ENCODE measurements at regions not wholly inside any gene's neighbourhood (a gene's known extent, or its start where the extent isn't known, plus 50 kb on each side); places are given as distances from the start of the nearest gene placed in this dataset.
"Not testable (repeated sequence)": the region's sequence is repeated elsewhere in the genome, so short reads cannot be mapped to it uniquely, and the experiment has no call there.

- no peak for DNase-seq
These were observed 783.7 kb upstream of the TMEFF2 start for GRCh38 chr2:192978395-192978794.

GRCh38 chr2:192971981-192972380, 777.2 kb upstream of the TMEFF2 start:
- DNase-seq: no peak

- DNase-seq: no peak
These were observed 774.3 kb upstream of the TMEFF2 start for GRCh38 chr2:192969055-192969454.

- no peak for DNase-seq
These were observed 766.2 kb upstream of the TMEFF2 start for GRCh38 chr2:192960945-192961344.

GRCh38 chr2:192958615-192959014, 763.9 kb upstream of the TMEFF2 start:
- not testable (repeated sequence) for DNase-seq

GRCh38 chr2:192957425-192957824, 762.7 kb upstream of the TMEFF2 start:
- no peak for DNase-seq

GRCh38 chr2:192953116-192953515, 758.4 kb upstream of the TMEFF2 start:
- no peak for DNase-seq

- DNase-seq: no peak
These were observed 757.5 kb upstream of the TMEFF2 start for GRCh38 chr2:192952245-192952644.

GRCh38 chr2:192948316-192948715, 753.6 kb upstream of the TMEFF2 start:
- DNase-seq: no peak

GRCh38 chr2:192947352-192947751, 752.6 kb upstream of the TMEFF2 start:
- no peak for DNase-seq

GRCh38 chr2:192940767-192941166, 746.0 kb upstream of the TMEFF2 start:
- no peak for DNase-seq

- no peak for DNase-seq
These were observed 737.6 kb upstream of the TMEFF2 start for GRCh38 chr2:192932376-192932775.

GRCh38 chr2:192921631-192922030, 726.9 kb upstream of the TMEFF2 start:
- not testable (repeated sequence) for DNase-seq

- DNase-seq: no peak
These were observed 706.7 kb upstream of the TMEFF2 start for GRCh38 chr2:192901446-192901845.

GRCh38 chr2:192899466-192899865, 704.7 kb upstream of the TMEFF2 start:
- no peak for DNase-seq

GRCh38 chr2:192893976-192894375, 699.2 kb upstream of the TMEFF2 start:
- DNase-seq: not testable (repeated sequence)

- no peak for DNase-seq
These were observed 693.4 kb upstream of the TMEFF2 start for GRCh38 chr2:192888109-192888508.

- no peak for DNase-seq
These were observed 692.6 kb upstream of the TMEFF2 start for GRCh38 chr2:192887337-192887736.

GRCh38 chr2:192886636-192887035, 691.9 kb upstream of the TMEFF2 start:
- no peak for DNase-seq

- no peak for DNase-seq
These were observed 690.9 kb upstream of the TMEFF2 start for GRCh38 chr2:192885569-192886160.

- DNase-seq: no peak
These were observed 682.4 kb upstream of the TMEFF2 start for GRCh38 chr2:192877159-192877558.

- DNase-seq: no peak
These were observed 682.0 kb upstream of the TMEFF2 start for GRCh38 chr2:192876698-192877097.

- DNase-seq: no peak
These were observed 660.0 kb upstream of the TMEFF2 start for GRCh38 chr2:192854706-192855105.

GRCh38 chr2:192854031-192854430, 659.3 kb upstream of the TMEFF2 start:
- no peak for DNase-seq

- no peak for DNase-seq
These were observed 634.2 kb upstream of the TMEFF2 start for GRCh38 chr2:192828947-192829346.

- DNase-seq: no peak
These were observed 633.4 kb upstream of the TMEFF2 start for GRCh38 chr2:192828175-192828574.
